K562 (cell line): ENCODE measurements at regions not wholly inside any gene's neighbourhood (a gene's known extent, or its start where the extent isn't known, plus 50 kb on each side); places are given as distances from the start of the nearest gene placed in this dataset.

Experiments
- ARID4B ChIP-seq: sonication (generic); formaldehyde crosslinking; IDR thresholded peaks from 2 replicates; pipeline ENCODE4 v1.8.0; 2022; ENCODE audit warnings: mild to moderate bottlenecking, missing genetic modification reagents
- JUN ChIP-seq, 2 experiments: sonication (generic) in 1 of 2; formaldehyde crosslinking in 1 of 2; IDR thresholded peaks; 2 replicates each; pipeline versions ENCODE4 v1.6.1 to v1.8.0; 2012 to 2022; ENCODE audit warnings: borderline replicate concordance in 2 of 2, mild to moderate bottlenecking in 2 of 2, improper control_type of control experiment in 1 of 2, low read depth in 1 of 2, low read length in 1 of 2, missing genetic modification reagents in 1 of 2
- MEIS2 ChIP-seq: fragments of 450-650 bp; IDR thresholded peaks from 2 replicates; pipeline ENCODE4 v1.6.1; 2014; ENCODE audit warnings: mild to moderate bottlenecking; ENCODE audit not compliant: partially characterized antibody
- NUFIP1 ChIP-seq: fragments of 450-650 bp; IDR thresholded peaks from 2 replicates; pipeline ENCODE4 v1.6.1; 2018; ENCODE audit not compliant: partially characterized antibody
- TEAD1 ChIP-seq, 2 experiments: fragments of 450-650 bp in 1 of 2; sonication (generic) in 1 of 2; formaldehyde crosslinking; IDR thresholded peaks; 2 replicates each; pipeline versions ENCODE4 v1.4.0 to v1.8.0; 2020 to 2022; ENCODE audit warnings: mild to moderate bottlenecking in 2 of 2, missing genetic modification reagents in 1 of 2
- XRCC5 ChIP-seq: fragments of 200-400 bp; formaldehyde crosslinking; IDR thresholded peaks from 2 replicates; pipeline ENCODE4 v1.6.1; 2017; ENCODE audit warnings: low read depth, mild to moderate bottlenecking, low read length
- ZBTB17 ChIP-seq: fragments of 450-650 bp; formaldehyde crosslinking; IDR thresholded peaks from 2 replicates; pipeline ENCODE4 v1.4.0; 2020; ENCODE audit warnings: mild to moderate bottlenecking
- ZNF324 ChIP-seq: fragments of 250-450 bp; sonication (Bioruptor Pico); IDR thresholded peaks from 2 replicates; pipeline ENCODE4 v1.4.0; 2020; ENCODE audit warnings: mild to moderate bottlenecking

DNA sequence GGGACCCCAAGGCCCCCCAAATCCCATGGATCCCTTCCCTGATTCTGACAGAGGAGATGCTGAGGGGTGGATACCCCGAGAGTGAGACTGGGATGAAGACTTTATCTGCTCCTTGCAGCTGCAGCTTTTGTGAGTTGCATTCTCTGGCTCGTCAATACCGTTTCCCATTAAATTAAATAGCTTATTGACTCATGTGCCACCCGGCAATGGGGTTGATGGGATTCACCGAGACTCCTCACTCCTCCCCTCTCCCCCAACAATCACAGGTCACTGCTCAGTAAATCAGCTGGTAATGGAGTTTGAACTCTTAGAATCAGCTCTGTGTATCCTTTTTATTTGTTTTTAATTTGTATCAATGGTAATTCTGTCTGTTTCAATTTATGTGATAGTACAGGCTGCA, 337.5 kb upstream of the PLXNA2 start (continued):
- TF ChIP-seq JUN (IDR thresholded peaks at IDR 0.05; ENCODE audit: borderline replicate concordance, low read depth, low read length) (no peak), JUN (CRISPR knock-in tag; IDR thresholded peaks at IDR 0.05; ENCODE audit: borderline replicate concordance) (no peak), XRCC5 (no peak), ZBTB17 (CRISPR knock-in tag) (no peak), NUFIP1 (no peak), TEAD1 (CRISPR knock-in tag; IDR thresholded peaks at IDR 0.05) (no peak), MEIS2 (no peak), ZNF324 (CRISPR knock-in tag) (no peak), ARID4B (CRISPR knock-in tag) (no peak)
